HG03432 (cell line): ENCODE measurements at regions not wholly inside any gene's neighbourhood (a gene's known extent, or its start where the extent isn't known, plus 50 kb on each side); places are given as distances from the start of the nearest gene placed in this dataset.
"Not testable (repeated sequence)": the region's sequence is repeated elsewhere in the genome, so short reads cannot be mapped to it uniquely, and the experiment has no call there.

Experiments
- ATAC-seq: cut with Tn5 transposase; IDR thresholded peaks from one replicate; pipeline ENCODE4 v1.9.1; 2021; ENCODE audit warnings: mild to moderate bottlenecking, moderate library complexity; ENCODE audit not compliant: unreplicated experiment

- ATAC-seq: no peak
Observed at GRCh38 chr7:41438705-41439514, 264.0 kb downstream of the INHBA start.

GRCh38 chr7:41437257-41438196 lies 265.4 kb downstream of the INHBA start:
- ATAC-seq: no peak

- no peak for ATAC-seq
Observed at GRCh38 chr7:41436139-41436538, 266.8 kb downstream of the INHBA start.

- ATAC-seq: not testable (repeated sequence)
Observed at GRCh38 chr7:41435020-41435419, 267.9 kb downstream of the INHBA start.

GRCh38 chr7:41431671-41432070 lies 271.2 kb downstream of the INHBA start:
- no peak for ATAC-seq

- ATAC-seq: no peak
Observed at GRCh38 chr7:41428381-41428780, 274.5 kb downstream of the INHBA start.

- no peak for ATAC-seq
Observed at GRCh38 chr7:41425926-41426325, 277.0 kb downstream of the INHBA start.

- no peak for ATAC-seq
Observed at GRCh38 chr7:41421056-41421455, 281.8 kb downstream of the INHBA start.

- no peak for ATAC-seq
Observed at GRCh38 chr7:41420421-41420820, 282.5 kb downstream of the INHBA start.

- ATAC-seq: no peak
Observed at GRCh38 chr7:41418337-41418736, 284.6 kb downstream of the INHBA start.

GRCh38 chr7:41416208-41416595 lies 286.7 kb downstream of the INHBA start:
- no peak for ATAC-seq

GRCh38 chr7:41415471-41416207 lies 287.3 kb downstream of the INHBA start:
- no peak for ATAC-seq

- ATAC-seq: no peak
Observed at GRCh38 chr7:41415051-41415450, 287.8 kb downstream of the INHBA start.

- ATAC-seq: no peak
Observed at GRCh38 chr7:41404375-41405074, 298.4 kb downstream of the INHBA start.

GRCh38 chr7:41403291-41403690 lies 299.6 kb downstream of the INHBA start:
- no peak for ATAC-seq

GRCh38 chr7:41401833-41402232 lies 301.1 kb downstream of the INHBA start:
- ATAC-seq: no peak

GRCh38 chr7:41399171-41399570 lies 303.7 kb downstream of the INHBA start:
- no peak for ATAC-seq

GRCh38 chr7:41391818-41392217 lies 311.1 kb downstream of the INHBA start:
- ATAC-seq: no peak

GRCh38 chr7:41388933-41389332 lies 314.0 kb downstream of the INHBA start:
- not testable (repeated sequence) for ATAC-seq

GRCh38 chr7:41385996-41386395 lies 316.9 kb downstream of the INHBA start:
- no peak for ATAC-seq

GRCh38 chr7:41384418-41384817 lies 318.5 kb downstream of the INHBA start:
- ATAC-seq: no peak
